DMS 273 (cell line): ENCODE measurements at regions not wholly inside any gene's neighbourhood (a gene's known extent, or its start where the extent isn't known, plus 50 kb on each side); places are given as distances from the start of the nearest gene placed in this dataset.
A peak's percentile ranks its signal among the peaks of the same experiment; 100 is the strongest.
"Not testable (repeated sequence)": the region's sequence is repeated elsewhere in the genome, so short reads cannot be mapped to it uniquely, and the experiment has no call there.

Experiments used
- DNase-seq: peaks from one replicate; lab custom pipeline; 2025; ENCODE audit not compliant: unreplicated experiment; lab: John Stamatoyannopoulos, UW

DNA sequence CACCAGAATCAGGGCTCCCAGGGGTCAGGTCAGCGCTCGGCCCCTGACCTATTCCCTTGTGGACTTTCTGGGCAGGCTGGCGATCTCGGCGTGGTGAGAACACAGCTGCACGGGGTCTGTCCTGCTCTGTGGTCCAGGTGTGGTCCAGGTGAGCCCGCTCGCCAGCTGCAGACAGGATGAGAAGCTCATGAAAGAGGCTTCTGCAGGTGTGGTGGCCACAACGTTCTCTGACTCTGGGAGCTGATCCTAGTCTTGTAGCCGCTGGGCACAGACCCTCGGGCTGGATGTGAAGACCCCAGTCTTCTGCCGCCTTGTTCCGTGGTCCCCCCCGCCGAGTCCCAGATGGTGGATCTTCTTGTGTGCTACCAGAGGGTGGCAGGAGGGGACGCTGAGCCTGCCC lies 129.7 kb downstream of the RTP5 start:
- no peak for DNase-seq

DNA sequence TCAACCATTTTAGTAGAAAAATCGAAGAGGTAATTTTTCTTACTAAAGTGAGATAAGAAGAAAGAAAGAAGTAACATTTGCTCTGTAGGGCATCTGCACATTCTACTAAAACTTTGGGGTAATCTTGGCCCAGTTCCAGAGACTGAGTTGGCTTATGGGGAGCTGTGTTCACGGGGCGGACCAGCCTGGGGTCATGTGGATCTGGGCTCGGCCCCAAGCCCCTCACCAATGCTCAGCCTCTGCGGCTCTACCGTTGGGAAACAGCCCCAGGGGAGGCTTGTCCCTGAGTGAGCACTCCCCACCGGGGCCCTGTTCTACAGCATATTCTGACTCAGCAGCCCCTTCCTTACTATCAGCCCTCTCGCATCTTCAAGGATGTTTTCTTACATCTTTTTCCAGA lies 132.3 kb downstream of the RTP5 start:
- no peak for DNase-seq

DNA sequence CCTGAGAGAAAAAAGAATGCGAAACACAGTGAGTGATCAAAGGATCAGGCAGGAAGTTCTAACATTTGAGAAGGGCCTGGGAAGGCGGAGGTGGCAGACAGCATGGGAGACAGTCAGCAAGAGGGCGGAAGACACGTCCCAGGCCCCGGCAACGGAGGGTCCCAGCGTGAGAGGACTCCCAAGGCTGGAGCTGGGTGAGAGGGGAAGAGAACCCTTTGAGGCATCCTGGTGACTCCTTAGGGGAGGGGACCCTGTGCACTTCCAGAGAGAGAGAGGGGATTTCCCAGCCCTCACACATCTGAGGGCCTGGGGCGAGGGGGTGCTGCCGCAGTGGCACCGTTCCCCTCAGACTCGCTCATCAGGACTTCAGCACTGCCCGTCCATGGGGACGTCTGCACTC lies 133.4 kb downstream of the RTP5 start:
- DNase-seq, result no peak

DNA sequence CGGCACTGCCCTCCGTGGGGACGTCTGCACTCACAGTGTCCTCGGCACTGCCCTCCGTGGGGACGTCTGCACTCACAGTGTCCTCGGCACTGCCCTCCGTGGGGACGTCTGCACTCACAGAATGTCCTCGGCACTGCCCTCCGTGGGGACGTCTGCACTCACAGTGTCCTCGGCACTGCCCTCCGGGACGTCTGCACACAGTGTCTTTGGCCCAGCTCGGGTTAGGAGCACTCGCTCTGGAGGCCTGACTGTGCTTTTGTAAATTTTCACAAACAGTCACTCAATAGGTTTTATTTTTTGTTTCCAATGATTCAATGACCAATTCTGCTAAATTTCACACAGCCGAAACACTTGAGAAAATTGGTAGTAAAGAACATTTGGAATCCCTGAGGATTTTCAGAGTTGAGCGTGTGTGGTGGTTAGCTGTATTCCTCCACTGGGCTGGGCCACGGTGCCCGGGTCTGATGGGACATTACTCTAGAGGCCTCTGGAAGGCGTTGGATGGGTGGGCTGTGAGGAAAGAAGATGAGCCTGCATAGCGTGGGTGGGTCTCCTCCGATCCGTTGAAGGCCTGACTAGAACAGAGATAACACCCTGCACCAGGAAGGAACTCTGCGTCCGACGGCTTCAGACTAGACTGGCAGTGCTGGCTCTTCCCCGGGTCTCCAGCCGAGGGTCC lies 134.8 kb downstream of the RTP5 start:
- DNase-seq, result no peak

DNA sequence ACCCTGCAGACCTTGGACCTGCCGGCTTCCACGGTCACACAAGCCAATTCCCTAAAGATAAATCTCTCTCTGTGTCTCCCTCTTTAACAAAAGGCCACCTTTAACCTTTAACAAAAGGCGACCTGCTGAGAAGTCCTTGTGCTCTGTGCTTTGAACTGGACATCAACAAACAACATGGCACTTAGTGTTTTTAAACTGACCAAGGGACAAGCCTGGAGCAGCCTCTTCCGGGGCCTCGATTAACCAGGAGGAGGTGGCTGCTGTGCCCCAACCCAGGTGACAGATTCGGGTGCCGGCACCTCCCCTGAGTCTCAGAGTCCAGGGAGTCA lies 135.3 kb downstream of the RTP5 start:
- DNase-seq, result no peak

DNA sequence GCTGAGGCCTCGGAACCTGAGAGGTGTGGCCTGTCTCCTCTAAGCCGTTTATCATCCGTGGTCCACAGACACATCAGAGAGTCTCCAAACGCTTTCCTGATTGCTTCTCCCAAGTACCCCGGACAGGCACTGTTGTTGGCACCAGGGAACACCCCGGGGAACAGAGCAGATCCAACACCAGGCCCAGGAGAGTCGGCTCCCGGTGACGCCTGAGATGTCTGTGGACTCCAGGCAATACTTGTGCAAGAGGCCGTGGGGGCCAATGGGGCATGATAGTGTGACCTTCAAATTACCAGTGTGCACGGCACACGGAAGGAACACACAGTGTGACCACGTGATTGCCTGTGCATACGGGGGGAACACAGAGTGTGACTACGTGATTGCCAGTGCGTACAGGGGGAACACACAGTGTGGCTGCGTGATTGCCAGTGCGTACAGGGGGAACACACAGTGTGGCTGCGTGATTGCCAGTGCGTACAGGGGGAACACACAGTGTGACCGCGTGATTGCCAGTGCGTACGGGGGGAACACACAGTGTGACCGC lies 136.6 kb downstream of the RTP5 start:
- not testable (repeated sequence) for DNase-seq

DNA sequence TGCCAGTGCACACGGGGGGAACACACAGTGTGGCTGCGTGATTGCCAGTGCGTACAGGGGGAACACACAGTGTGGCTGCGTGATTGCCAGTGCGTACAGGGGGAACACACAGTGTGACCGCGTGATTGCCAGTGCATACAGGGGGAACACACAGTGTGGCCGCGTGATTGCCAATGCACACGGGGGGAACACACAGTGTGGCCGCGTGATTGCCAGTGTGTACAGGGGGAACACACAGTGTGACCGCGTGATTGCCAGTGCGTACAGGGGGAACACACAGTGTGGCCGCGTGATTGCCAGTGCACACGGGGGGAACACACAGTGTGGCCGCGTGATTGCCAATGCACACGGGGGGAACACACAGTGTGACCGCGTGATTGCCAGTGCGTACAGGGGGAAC lies 139.4 kb downstream of the RTP5 start:
- DNase-seq, result not testable (repeated sequence)

DNA sequence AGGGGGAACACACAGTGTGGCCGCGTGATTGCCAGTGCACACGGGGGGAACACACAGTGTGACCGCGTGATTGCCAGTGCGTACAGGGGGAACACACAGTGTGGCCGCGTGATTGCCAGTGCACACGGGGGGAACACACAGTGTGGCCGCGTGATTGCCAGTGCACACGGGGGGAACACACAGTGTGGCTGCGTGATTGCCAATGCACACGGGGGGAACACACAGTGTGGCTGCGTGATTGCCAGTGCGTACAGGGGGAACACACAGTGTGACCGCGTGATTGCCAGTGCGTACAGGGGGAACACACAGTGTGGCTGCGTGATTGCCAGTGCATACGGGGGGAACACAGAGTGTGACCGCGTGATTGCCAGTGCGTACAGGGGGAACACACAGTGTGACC lies 140.3 kb downstream of the RTP5 start:
- not testable (repeated sequence) for DNase-seq

DNA sequence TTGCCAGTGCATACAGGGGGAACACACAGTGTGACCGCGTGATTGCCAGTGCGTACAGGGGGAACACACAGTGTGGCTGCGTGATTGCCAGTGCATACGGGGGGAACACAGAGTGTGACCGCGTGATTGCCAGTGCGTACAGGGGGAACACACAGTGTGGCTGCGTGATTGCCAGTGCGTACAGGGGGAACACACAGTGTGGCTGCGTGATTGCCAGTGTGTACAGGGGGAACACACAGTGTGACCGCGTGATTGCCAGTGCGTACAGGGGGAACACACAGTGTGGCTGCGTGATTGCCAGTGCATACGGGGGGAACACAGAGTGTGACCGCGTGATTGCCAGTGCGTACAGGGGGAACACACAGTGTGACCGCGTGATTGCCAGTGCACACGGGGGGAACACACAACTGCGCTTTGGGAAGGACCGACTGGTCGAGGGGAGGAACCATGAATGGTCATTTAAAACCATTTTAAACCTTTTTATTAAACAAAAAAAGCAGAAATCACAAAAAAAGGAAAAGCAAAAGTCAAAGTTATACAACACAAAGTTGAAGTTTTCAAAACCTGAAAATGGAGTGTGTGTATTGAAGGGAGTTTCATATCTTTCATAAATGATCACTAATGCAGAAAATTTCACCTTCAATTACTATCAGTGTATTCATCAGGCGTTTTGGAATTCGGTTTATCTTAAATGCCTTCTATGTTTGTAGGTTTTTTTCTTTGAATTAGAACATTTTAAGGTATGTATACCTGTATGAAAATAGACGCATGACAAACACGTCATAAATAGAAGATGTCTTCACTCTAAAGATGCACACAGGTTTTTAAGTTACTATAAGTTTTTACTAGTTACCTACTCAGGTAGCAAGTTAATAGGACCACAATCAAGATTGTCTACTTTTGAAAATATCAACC lies 141.0 kb downstream of the RTP5 start:
- DNase-seq, result not testable (repeated sequence)

DNA sequence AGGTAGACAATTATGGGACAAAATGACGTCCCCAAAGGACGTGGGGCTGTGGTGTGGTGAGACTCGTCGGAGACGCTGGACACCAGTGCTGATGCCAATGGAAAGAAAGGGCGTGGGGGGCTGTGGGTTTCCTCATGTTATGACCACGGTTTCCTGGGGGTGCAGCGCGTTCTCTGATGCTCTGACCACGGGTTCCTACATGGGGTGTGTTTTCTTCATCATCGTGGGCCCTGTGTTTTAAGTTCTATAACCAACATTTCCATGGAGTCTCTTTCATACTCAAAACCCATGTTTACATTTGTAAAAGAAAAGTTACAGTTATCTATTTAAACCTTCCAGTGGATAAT lies 141.6 kb downstream of the RTP5 start:
- DNase-seq, result no peak

DNA sequence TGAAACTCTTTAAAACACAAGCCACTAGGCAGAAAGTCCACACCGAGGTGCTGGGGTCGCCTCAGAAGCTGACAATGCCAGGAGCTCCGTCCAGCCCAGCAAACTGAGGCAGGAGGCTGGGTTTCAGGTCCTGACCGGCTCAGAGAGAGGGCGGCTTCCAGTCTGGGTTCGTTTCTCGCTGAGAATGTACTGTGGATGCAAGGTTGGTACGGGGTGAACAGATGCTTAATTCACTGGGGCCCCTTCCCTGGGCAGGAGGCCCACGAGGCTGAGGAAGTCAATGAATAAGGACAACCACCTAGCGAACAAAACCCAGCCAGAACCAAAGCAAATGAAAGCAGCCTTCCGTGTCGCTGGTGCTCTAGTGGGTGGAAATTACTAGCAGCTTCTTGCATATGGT lies 142.0 kb downstream of the RTP5 start:
- peak; percentile 33 for DNase-seq

DNA sequence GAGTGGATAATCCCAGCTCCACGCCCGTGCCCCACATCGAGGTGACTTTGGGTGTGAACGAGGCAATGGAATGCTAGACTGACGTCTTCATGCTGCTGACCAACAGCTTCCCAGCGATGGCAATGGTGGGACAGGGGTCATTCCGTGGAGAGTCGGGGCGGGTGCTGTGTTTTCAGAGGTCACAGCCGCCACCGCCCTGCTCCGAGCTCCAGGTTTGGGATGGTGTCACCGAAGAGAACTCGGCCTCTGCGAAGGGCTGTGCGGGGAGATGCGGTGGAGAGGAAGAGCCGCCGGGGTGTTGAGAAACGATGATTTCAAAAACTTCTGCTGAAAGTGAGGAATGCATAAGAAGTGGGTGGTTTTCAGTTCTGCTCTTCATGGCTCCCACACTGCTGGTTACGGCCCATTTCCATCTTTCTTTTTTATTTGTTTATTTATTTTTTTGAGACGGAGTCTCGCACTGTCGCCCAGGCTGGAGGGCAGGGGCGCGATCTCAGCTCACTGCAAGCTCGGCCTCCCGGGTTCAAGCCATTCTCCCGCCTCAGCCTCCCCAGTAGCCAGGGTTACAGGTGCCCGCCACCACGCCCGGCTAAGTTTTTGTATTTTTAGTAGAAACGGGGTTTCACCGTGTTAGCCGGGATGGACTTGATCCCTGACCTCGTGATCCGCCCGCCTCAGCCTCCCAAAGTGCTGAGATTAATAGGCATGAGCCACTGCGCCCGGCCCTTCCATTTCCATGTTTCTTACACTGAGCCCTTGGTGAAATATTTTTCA lies 142.6 kb downstream of the RTP5 start:
- no peak for DNase-seq

DNA sequence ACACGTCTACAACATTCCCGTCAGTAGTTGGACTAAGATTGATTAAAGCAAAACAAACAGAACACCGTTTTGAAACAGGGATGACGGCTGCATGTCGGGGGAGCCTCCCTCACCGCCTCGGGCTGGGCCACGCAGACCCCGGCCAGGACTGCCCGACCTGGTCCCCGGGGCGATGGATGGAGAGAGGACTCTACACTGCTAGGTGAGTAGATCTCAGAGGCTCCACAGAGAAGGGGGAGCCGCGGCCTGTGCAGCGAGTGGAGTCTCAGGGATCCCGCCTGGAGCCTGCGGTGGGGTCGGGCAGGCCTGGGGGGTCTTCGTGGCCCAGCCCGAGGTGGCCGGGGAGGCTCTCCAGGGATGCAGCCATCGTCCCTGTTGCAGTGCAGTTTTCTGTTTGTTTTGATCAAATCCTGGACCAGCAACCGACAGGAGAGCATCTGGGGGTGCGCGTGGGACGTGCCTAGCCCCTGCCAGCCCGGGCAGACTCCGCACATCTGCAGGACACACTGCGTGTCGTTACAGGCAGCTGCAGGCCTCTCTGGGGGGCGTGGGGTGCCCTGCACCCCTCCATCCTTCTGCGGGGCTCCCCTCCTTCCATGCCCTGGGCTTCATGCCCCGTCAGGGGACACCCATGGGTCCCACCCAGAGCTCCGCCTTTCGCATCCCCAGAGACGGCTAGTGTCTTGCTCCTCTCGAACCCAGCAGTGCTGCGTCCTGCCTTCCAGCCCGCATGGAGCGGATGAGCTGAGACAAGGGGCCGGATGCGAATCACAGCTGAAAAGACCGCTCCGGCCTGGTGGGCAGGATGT lies 143.6 kb downstream of the RTP5 start:
- DNase-seq, result no peak

DNA sequence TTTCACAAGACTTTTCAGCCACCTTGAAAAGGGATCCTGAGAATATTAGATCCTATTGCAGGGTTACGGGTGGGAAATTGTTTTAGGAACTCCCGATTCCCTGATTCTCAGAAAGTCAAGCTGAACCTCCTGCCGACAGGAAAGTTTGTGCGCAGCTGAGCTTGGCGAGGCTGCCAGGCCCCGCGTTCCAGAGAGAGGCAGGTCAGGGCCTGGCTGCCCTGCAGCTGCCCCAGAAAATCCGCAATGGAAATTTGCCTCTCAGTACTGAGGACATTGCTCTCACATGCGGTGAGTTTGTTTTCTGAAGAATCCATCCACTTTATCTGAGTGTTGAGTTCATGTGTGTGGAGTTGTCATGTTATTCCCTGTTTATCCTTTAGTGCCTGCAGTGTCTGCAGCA lies 144.2 kb downstream of the RTP5 start:
- no peak for DNase-seq

DNA sequence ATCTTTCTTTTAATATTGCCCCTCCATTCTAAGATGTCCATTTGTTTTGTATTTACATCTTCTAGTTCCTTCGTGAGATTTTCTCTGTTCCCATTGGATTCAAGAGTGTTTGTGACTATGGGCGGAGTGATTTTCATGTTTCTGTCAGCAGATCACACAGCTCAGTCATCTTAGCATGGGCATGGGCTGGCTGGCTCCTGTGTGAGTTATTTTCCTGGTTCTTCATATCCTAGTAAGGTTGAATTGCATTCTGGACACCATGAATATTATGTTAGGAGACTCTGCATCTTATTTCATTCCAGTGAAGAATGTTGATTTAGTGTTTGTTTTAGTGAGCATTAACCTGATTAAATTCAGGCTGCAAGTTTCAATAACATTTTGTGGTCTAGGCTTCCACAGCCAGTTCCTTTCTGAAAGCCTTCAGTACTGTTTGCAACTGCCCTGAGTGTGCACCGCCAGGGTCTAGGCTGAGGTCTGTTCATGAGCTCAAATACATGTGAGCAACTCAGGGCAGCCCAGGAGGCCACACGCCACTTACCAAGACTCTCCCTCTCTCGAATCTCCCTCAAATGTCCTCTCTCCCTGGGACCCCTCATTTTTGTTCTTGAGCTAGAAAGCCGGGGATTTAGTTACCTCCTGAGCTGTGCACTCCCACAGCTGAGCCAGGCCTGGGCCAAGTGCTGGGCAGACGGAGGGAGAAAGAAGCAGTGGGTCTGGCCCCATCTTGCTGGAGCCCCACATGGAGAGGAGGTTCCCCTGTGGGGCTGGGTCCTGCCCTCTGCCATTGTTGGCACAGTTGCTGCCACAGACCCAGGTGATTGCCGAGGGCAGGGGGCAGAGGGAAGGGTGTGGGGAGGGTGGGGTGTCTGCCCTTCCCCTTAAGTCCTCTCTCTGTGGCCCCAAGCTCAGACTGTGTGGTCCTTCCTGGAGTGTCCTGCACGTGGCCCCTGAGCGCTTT lies 145.9 kb downstream of the RTP5 start:
- DNase-seq, result no peak

DNA sequence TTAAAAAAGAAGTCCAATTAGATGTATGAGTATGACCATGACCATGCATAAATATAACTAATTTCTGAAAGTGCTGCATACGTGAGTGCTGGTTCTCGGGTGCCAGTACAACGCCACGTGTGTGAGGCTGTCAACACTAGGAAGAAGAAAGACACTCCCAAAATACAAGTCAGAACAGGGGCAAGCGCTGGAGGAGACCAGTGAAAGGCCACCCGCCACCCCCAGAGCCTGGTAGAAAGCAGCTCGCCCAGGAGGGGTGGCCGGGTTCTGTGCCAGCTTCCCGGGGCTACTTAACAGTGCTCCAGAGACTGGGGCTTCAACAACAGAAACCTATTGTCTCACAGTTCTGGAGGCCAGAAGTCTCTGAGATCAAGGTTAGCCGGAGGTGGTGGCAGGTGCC lies 147.6 kb downstream of the RTP5 start:
- DNase-seq, result no peak

DNA sequence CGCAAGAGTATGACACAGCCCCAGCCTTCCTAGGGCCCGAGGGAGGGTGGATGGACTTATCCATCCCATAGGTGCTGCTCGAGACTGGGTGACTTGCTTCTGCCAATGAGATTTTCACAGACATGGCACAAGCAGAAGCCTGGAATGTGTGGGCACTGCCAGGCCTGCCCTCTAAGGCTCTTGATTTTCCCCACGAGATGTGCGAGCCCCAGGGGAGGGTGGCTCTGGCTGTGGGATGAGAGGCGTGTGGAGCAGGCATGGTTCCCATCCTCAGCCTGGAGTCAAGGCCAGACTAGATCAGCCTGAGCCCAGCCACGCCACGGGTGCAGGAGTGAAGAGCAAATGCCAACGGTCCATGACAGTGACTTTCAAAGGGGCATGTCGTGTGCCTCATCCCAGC lies 148.9 kb downstream of the RTP5 start:
- DNase-seq, result not testable (repeated sequence)

DNA sequence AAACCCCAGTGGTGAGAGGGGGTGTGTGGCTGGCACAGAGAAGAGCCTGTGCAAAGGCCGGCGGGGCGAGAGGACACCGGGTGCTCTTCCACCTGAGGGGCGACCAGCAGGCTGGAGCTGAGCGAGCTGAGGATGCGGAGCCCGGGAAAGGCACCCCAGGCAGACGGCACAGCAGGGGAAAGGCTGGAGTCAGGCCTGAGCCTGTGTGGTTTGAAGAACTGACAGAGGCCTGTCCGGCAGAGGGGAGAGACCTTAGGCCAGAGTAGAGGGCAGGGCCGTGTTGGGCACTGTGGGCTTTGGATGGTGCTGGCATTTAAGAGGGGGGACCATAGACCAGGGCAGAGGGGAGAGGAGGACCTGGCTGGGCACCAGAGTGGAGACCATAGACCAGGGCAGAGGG lies 149.8 kb downstream of the RTP5 start:
- no peak for DNase-seq

DNA sequence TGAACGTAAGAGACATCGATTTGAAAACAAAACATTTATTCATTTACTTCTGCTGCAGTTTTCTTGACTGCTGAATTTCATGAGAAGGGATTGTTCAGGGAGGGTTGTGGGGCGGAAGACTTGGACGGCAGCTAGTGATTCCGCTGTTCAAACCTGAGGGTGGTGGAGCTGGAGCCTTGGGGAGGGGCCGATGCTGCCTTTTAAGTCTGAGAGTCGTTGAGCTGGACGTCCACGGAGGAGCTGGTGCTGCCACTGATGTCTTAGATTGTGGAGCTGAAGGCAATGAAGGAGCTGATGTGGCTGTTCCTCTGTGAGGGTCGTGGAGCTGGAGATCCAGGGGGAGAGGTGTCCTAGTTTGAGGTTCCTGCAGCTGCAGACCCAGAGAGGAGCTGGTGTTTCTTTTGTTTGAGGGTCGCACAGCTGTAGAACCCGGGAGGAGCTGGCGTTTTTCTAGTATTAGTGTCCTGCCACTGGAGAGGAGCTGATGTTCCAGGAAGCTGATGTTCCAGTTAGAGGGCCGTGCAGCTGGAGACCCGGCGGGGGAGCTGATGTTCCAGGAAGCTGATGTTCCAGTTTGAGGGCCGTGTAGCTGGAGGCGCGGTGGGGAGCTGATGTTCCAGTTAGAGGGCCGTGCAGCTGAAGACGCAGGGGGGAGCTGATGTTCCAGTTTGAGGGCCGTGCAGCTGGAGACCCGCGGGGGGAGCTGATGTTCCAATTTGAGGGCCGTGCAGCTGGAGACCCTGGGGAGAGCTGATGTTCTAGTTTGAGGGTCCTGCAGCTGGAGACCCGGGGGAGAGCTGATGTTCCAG lies 150.9 kb downstream of the RTP5 start:
- DNase-seq, result peak; percentile 45
